B cell (primary cell): ENCODE measurements at regions not wholly inside any gene's neighbourhood (a gene's known extent, or its start where the extent isn't known, plus 50 kb on each side); places are given as distances from the start of the nearest gene placed in this dataset.
"Not testable (repeated sequence)": the region's sequence is repeated elsewhere in the genome, so short reads cannot be mapped to it uniquely, and the experiment has no call there.

Experiments used
- ATAC-seq: fragments of 200-7000 bp; cut with Tn5 transposase; one replicate; pipeline ENCODE4 v1.10.0; 2021; ENCODE audit warnings: low read depth, mild to moderate bottlenecking, moderate number of reproducible peaks, moderate library complexity
- CTCF ChIA-PET: fragments of 350-600 bp; sonication (Branson Sonifier 250); formaldehyde crosslinking; loops from one replicate; lab custom pipeline; 2021; ENCODE audit warnings: antibody characterized with exemption, inconsistent platforms; lab: Charles Lee
- POLR2A ChIA-PET: fragments of 350-600 bp; sonication (Branson Sonifier 250); formaldehyde crosslinking; loops from one replicate; lab custom pipeline; 2021; ENCODE audit warnings: antibody characterized with exemption; lab: Charles Lee
- DNase-seq: peaks from one replicate; pipeline ENCODE4 v3.0.0; 2013
- H2AFZ ChIP-seq: 2 replicates; pipeline ENCODE4 v1.6.1; 2012; ENCODE audit warnings: mild to moderate bottlenecking, low read depth, low read length; ENCODE audit not compliant: insufficient read depth, poor library complexity, severe bottlenecking
- H3K27ac ChIP-seq, 2 donors: 1 replicate in 1 of 2; 2 replicates in 1 of 2; pipeline ENCODE4 v1.5.1; 2012 to 2013; ENCODE audit warnings: low read length in 2 of 2, mild to moderate bottlenecking in 2 of 2, moderate library complexity in 1 of 2
- H3K27me3 ChIP-seq, 4 experiments: fragments of 200-600 bp in 1 of 4; sonication (generic) in 1 of 4; replicated peaks in 1 of 4; 1 replicate in 2 of 4; 2 replicates in 2 of 4; pipeline versions ENCODE4 v1.6.1 to v1.7.0; 2013 to 2016; ENCODE audit warnings: low read length in 3 of 4, mild to moderate bottlenecking in 2 of 4, mixed read lengths in 1 of 4, moderate library complexity in 1 of 4; ENCODE audit not compliant: insufficient read depth in 4 of 4, control insufficient read depth in 3 of 4; ENCODE audit errors: control extremely low read depth in 1 of 4
- H3K36me3 ChIP-seq, 2 experiments: replicated peaks in 1 of 2; 1 replicate in 1 of 2; 2 replicates in 1 of 2; pipeline versions ENCODE4 v1.6.1 to v1.7.1; 2013; ENCODE audit warnings: low read length in 1 of 2; ENCODE audit not compliant: insufficient read depth in 2 of 2, control insufficient read depth in 1 of 2; ENCODE audit errors: control extremely low read depth in 1 of 2, extremely low read depth in 1 of 2
- H3K4me1 ChIP-seq, 2 donors: fragments of 200-600 bp in 1 of 2; sonication (generic) in 1 of 2; 1 replicate in 1 of 2; 2 replicates in 1 of 2; pipeline versions ENCODE4 v1.5.1 to v1.6.1; 2013 to 2017; ENCODE audit warnings: low read length in 2 of 2; ENCODE audit not compliant: control insufficient read depth in 2 of 2, insufficient read depth in 2 of 2
- H3K4me2 ChIP-seq: replicated peaks from 2 replicates; pipeline ENCODE3; 2012; ENCODE audit warnings: mild to moderate bottlenecking, low read depth, low read length; ENCODE audit not compliant: poor library complexity, severe bottlenecking
- H3K4me3 ChIP-seq, 5 experiments: fragments of 200-600 bp in 1 of 5; sonication (generic) in 1 of 5; 1 replicate in 3 of 5; 2 replicates in 2 of 5; pipeline versions ENCODE4 v1.5.1 to v1.7.0; 2011 to 2016; ENCODE audit warnings: low read length in 4 of 5, mild to moderate bottlenecking in 4 of 5, low read depth in 2 of 5, control low read depth in 1 of 5, moderate library complexity in 1 of 5; ENCODE audit not compliant: insufficient read depth in 1 of 5; ENCODE audit errors: control extremely low read depth in 1 of 5, extremely low read depth in 1 of 5
- H3K79me2 ChIP-seq: fragments of 200-600 bp; sonication (generic); one replicate; pipeline ENCODE4 v1.6.0; 2016; ENCODE audit warnings: low read length; ENCODE audit not compliant: control insufficient read depth, insufficient read depth
- H3K9ac ChIP-seq: fragments of 200-600 bp; sonication (generic); 2 replicates; pipeline ENCODE4 v1.6.1; 2017; ENCODE audit warnings: mild to moderate bottlenecking, low read length, moderate library complexity
- H3K9me3 ChIP-seq, 3 donors: one replicate each; pipeline versions ENCODE4 v1.6.1 to v1.7.1; 2013; ENCODE audit warnings: low read length in 2 of 3; ENCODE audit not compliant: control insufficient read depth in 2 of 3, insufficient read depth in 1 of 3; ENCODE audit errors: control extremely low read depth in 1 of 3
- H4K20me1 ChIP-seq: 2 replicates; pipeline ENCODE4 v1.6.0; 2012; ENCODE audit warnings: mild to moderate bottlenecking, low read length; ENCODE audit not compliant: insufficient read depth, control insufficient read depth, poor library complexity, severe bottlenecking
- H3K27ac Mint-ChIP-seq: one replicate; pipeline ENCODE4 v1.8.0; 2021; ENCODE audit warnings: mixed read lengths
- H3K27me3 Mint-ChIP-seq: one replicate; pipeline ENCODE4 v1.8.0; 2021; ENCODE audit warnings: mixed read lengths
- H3K4me1 Mint-ChIP-seq: one replicate; pipeline ENCODE4 v1.8.0; 2021; ENCODE audit warnings: mixed read lengths
- H3K4me3 Mint-ChIP-seq: one replicate; pipeline ENCODE4 v1.8.0; 2021; ENCODE audit warnings: mixed read lengths
- H3K9me3 Mint-ChIP-seq: one replicate; pipeline ENCODE4 v1.8.0; 2022; ENCODE audit warnings: mixed read lengths; ENCODE audit not compliant: insufficient read depth
- WGBS: methylation state at CpG from one replicate; pipeline ENCODE4 v1.1.5; 2013; ENCODE audit warnings: missing lambda C conversion rate; ENCODE audit not compliant: insufficient coverage; 5-methylcytosine and 5-hydroxymethylcytosine counted together
- intact Hi-C: fragments of 100-400 bp; cut with micrococcal nuclease; formaldehyde crosslinking; loops from one replicate; pipeline ENCODE4 v1.10.0; 2022

DNA sequence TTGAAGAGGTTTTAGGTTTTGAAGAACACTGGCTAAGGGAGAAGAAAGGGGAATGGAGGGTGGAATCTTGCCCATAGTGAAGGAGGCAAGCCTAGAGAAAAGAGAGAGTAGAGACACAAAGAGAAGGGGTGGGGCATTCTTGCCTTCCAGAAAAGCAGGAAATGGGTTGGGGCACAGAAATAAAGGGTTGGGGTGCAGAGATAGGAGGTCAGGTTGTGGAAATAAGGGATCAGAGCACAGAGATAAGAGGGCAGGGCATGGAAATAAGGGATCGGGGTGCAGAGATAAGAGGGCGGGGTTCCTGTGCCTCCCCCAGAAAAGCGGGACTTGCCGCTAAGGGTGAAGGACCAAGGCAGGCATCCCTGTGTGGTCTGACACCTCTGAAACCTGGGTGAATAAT is 69.9 kb downstream of the ALG1L2 start:
- H3K27ac ChIP-seq, CTCF ChIA-PET: not testable (repeated sequence)

DNA sequence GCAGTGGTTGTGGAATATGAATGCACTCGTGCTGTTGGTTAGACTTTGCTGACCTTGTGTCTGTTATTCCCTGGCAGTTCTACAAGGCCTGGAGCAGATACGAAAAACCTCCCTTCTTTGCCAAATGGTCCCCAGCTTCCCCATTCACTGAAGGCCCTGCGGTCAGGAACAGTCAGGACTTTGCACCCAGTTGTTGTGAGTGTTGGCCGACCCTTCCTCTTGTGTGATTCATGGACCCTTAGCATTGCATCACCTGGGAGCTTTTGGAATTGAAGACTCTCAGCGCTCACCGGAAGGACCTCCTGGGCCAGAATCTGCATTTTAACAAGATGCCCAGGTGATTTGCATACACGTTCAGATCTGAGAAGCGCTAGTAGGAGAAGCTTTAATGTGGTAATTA is 71.6 kb downstream of the ALG1L2 start:
- CTCF ChIA-PET, ATAC-seq, H3K4me1 ChIP-seq, H4K20me1 ChIP-seq, H3K4me3 Mint-ChIP-seq, H3K79me2 ChIP-seq, H3K27ac Mint-ChIP-seq, H3K9me3 Mint-ChIP-seq, H3K4me2 ChIP-seq, POLR2A ChIA-PET, H3K9ac ChIP-seq, H3K27ac ChIP-seq, DNase-seq, H3K9me3 ChIP-seq, H3K4me3 ChIP-seq, H2AFZ ChIP-seq, H3K27me3 ChIP-seq, H3K4me1 Mint-ChIP-seq, H3K27me3 Mint-ChIP-seq, intact Hi-C loops, H3K36me3 ChIP-seq: not testable (repeated sequence)
- WGBS, result 94% methylated on average over 4 of the region's 8 CpGs

More for the DNA sequence above, 69.9 kb downstream of the ALG1L2 start:
- H3K36me3 ChIP-seq, H3K4me1 Mint-ChIP-seq, H3K9me3 ChIP-seq, H3K4me3 Mint-ChIP-seq, H3K9me3 Mint-ChIP-seq, H3K4me3 ChIP-seq, intact Hi-C loops, H3K27me3 ChIP-seq, H3K27ac Mint-ChIP-seq, H2AFZ ChIP-seq, DNase-seq, POLR2A ChIA-PET, H3K9ac ChIP-seq, H3K4me1 ChIP-seq, H4K20me1 ChIP-seq, H3K27me3 Mint-ChIP-seq, ATAC-seq, H3K79me2 ChIP-seq, H3K4me2 ChIP-seq: not testable (repeated sequence)
- 97% methylated on average over 4 of the region's 4 CpGs for WGBS

DNA sequence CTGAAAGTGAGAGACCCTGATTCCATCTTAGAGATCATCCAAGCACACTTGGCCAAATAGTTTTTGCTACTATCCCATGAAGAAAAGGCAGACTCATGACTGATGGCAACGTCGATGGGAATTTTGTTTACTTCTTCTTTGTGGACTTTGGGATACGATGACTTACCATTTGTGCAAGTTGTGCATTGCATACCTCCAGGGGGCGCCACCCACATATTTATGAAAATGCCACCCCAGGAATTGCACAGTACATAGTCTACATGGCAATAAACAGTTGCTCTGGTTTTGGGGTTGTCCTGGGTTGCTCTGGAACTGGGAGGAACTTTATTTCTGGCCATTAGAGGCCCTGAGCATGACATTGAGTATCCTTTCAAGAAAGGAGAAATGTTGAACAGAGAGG is 73.8 kb downstream of the ALG1L2 start:
- not testable (repeated sequence) for ATAC-seq

DNA sequence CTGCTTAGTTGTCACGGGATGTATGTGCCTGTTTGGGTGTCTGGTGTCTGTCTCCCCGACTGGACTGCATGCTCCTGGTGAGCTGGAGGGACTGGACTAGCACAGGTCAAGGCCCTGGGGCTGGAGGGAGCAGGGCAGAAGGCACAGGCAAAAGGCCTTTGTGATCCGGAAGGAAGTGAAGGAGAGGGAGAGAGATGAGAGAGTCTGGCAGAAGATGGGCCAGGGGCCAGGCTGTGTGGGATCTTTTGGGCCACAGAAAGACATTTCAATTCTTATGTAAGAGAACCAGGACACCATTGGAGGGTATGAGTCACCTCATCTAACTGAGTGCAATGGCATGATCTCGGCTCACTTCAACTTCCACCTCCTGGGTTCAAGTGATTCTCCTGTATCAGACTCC is 85.2 kb downstream of the ALG1L2 start:
- H3K36me3 ChIP-seq, H3K27ac Mint-ChIP-seq, H3K9me3 ChIP-seq, intact Hi-C loops, H3K79me2 ChIP-seq, H2AFZ ChIP-seq, H3K4me1 Mint-ChIP-seq, H3K9me3 Mint-ChIP-seq, H3K27me3 ChIP-seq, POLR2A ChIA-PET, ATAC-seq, H3K4me3 Mint-ChIP-seq, H3K4me2 ChIP-seq, DNase-seq, H3K4me3 ChIP-seq, H3K4me1 ChIP-seq, H3K27me3 Mint-ChIP-seq, H4K20me1 ChIP-seq, H3K27ac ChIP-seq, H3K9ac ChIP-seq, CTCF ChIA-PET: not testable (repeated sequence)
- 68% methylated on average over 2 of the region's 4 CpGs for WGBS

More for the DNA sequence above, 73.8 kb downstream of the ALG1L2 start:
- no CpG with 5 or more reads among the region's 4 CpGs for WGBS
- DNase-seq, H3K4me3 Mint-ChIP-seq, H3K36me3 ChIP-seq, CTCF ChIA-PET, H3K27me3 ChIP-seq, H3K4me3 ChIP-seq, H3K9me3 ChIP-seq, intact Hi-C loops, H2AFZ ChIP-seq, POLR2A ChIA-PET, H3K9me3 Mint-ChIP-seq, H3K27me3 Mint-ChIP-seq, H3K4me1 ChIP-seq, H3K4me1 Mint-ChIP-seq, H4K20me1 ChIP-seq, H3K79me2 ChIP-seq, H3K9ac ChIP-seq, H3K27ac Mint-ChIP-seq, H3K27ac ChIP-seq, H3K4me2 ChIP-seq: not testable (repeated sequence)
